H9 (cell line): ENCODE measurements at regions not wholly inside any gene's neighbourhood (a gene's known extent, or its start where the extent isn't known, plus 50 kb on each side); places are given as distances from the start of the nearest gene placed in this dataset.

Experiments
- DNase-seq: peaks from one replicate; pipeline ENCODE4 v3.0.0-alpha.2; 2017
- H2AFZ ChIP-seq: one replicate; pipeline ENCODE4 v1.6.1; 2013; ENCODE audit warnings: mild to moderate bottlenecking, low read length, control low read depth, moderate library complexity
- H2AK5ac ChIP-seq: 2 replicates; pipeline ENCODE4 v1.6.1; 2013; ENCODE audit warnings: low read length, control low read depth, mixed read lengths; ENCODE audit not compliant: insufficient read length
- H2BK120ac ChIP-seq: one replicate; pipeline ENCODE4 v1.6.1; 2013; ENCODE audit warnings: low read depth, mild to moderate bottlenecking, low read length, control low read depth, inconsistent platforms; ENCODE audit not compliant: poor library complexity, severe bottlenecking
- H2BK12ac ChIP-seq: 2 replicates; pipeline ENCODE4 v1.6.1; 2013; ENCODE audit warnings: low read length, control low read depth, mixed read lengths, low read depth; ENCODE audit not compliant: insufficient read length
- H2BK15ac ChIP-seq: 2 replicates; pipeline ENCODE4 v1.6.1; 2013; ENCODE audit warnings: low read depth, low read length, control low read depth
- H2BK20ac ChIP-seq: one replicate; pipeline ENCODE4 v1.6.1; 2013; ENCODE audit warnings: low read depth, mild to moderate bottlenecking, low read length, control low read depth, inconsistent platforms; ENCODE audit not compliant: poor library complexity, severe bottlenecking
- H2BK5ac ChIP-seq: 2 replicates; pipeline ENCODE4 v1.6.1; 2013; ENCODE audit warnings: low read length, control low read depth, mixed read lengths; ENCODE audit not compliant: insufficient read length
- H3K14ac ChIP-seq: 2 replicates; pipeline ENCODE4 v1.6.1; 2013; ENCODE audit warnings: low read length, control low read depth; ENCODE audit not compliant: insufficient read depth
- H3K18ac ChIP-seq: 2 replicates; pipeline ENCODE4 v1.6.1; 2013; ENCODE audit warnings: low read depth, mild to moderate bottlenecking, mixed read lengths, low read length, control low read depth; ENCODE audit not compliant: insufficient read length
- H3K23ac ChIP-seq: 2 replicates; pipeline ENCODE4 v1.6.1; 2013; ENCODE audit warnings: low read length, control low read depth, mixed read lengths, low read depth; ENCODE audit not compliant: insufficient read length
- H3K23me2 ChIP-seq: 2 replicates; pipeline ENCODE4 v1.6.1; 2013; ENCODE audit warnings: low read depth, mild to moderate bottlenecking, mixed read lengths, low read length, control low read depth; ENCODE audit not compliant: insufficient read length, poor library complexity, severe bottlenecking
- H3K27ac ChIP-seq: 2 replicates; pipeline ENCODE4 v1.5.1; 2013; ENCODE audit warnings: low read length, control low read depth, mixed read lengths, low read depth; ENCODE audit not compliant: insufficient read length
- H3K27me3 ChIP-seq: 2 replicates; pipeline ENCODE4 v1.6.1; 2013; ENCODE audit warnings: low read length, control low read depth, inconsistent platforms; ENCODE audit not compliant: insufficient read depth
- H3K4ac ChIP-seq: 2 replicates; pipeline ENCODE4 v1.6.1; 2013; ENCODE audit warnings: low read depth, mild to moderate bottlenecking, control low read depth, inconsistent platforms, low read length, moderate library complexity
- H3K4me1 ChIP-seq: 2 replicates; pipeline ENCODE4 v1.6.1; 2013; ENCODE audit warnings: low read length, control low read depth, inconsistent platforms; ENCODE audit not compliant: insufficient read depth
- H3K4me2 ChIP-seq: 2 replicates; pipeline ENCODE4 v1.6.1; 2013; ENCODE audit warnings: low read length, control low read depth, mixed read lengths; ENCODE audit not compliant: insufficient read length, insufficient read depth
- H3K56ac ChIP-seq: 2 replicates; pipeline ENCODE4 v1.6.1; 2013; ENCODE audit warnings: low read depth, mild to moderate bottlenecking, mixed read lengths, low read length, control low read depth; ENCODE audit not compliant: insufficient read length
- H3K79me1 ChIP-seq: 2 replicates; pipeline ENCODE4 v1.6.1; 2013; ENCODE audit warnings: low read depth, mild to moderate bottlenecking, moderate library complexity, low read length, control low read depth, inconsistent platforms; ENCODE audit not compliant: insufficient read depth, poor library complexity, severe bottlenecking
- H3K79me2 ChIP-seq: 2 replicates; pipeline ENCODE4 v1.6.1; 2013; ENCODE audit warnings: low read length, control low read depth, inconsistent platforms; ENCODE audit not compliant: insufficient read depth
- H3K9ac ChIP-seq: 2 replicates; pipeline ENCODE4 v1.6.1; 2013; ENCODE audit warnings: low read length, control low read depth, mixed read lengths; ENCODE audit not compliant: insufficient read length; ENCODE audit errors: extremely low read depth
- H3K9me3 ChIP-seq: one replicate; pipeline ENCODE4 v1.6.1; 2013; ENCODE audit warnings: low read depth, low read length, inconsistent platforms; ENCODE audit not compliant: control insufficient read depth
- H3T11ph ChIP-seq: one replicate; pipeline ENCODE4 v1.6.1; 2013; ENCODE audit warnings: mild to moderate bottlenecking, low read length, control low read depth, inconsistent platforms
- H4K20me1 ChIP-seq: one replicate; pipeline ENCODE4 v1.6.1; 2013; ENCODE audit not compliant: control insufficient read depth, insufficient read length, insufficient read depth
- H4K5ac ChIP-seq: 2 replicates; pipeline ENCODE4 v1.6.1; 2013; ENCODE audit warnings: low read depth, mild to moderate bottlenecking, mixed read lengths, low read length, control low read depth; ENCODE audit not compliant: insufficient read length
- H4K8ac ChIP-seq: replicated peaks from 2 replicates; pipeline ENCODE4 v1.6.1; 2013; ENCODE audit warnings: low read length, control low read depth, mixed read lengths, low read depth; ENCODE audit not compliant: insufficient read length
- H4K91ac ChIP-seq: 2 replicates; pipeline ENCODE4 v1.6.1; 2013; ENCODE audit warnings: low read depth, mild to moderate bottlenecking, moderate library complexity, mixed read lengths, low read length, control low read depth; ENCODE audit not compliant: insufficient read length
- H3K27ac Mint-ChIP-seq, 3 experiments: 2 replicates in 2 of 3; 3 replicates in 1 of 3; pipeline ENCODE4 v1.8.0; 2020 to 2021; ENCODE audit warnings: mixed read lengths in 3 of 3, mild to moderate bottlenecking in 1 of 3, moderate library complexity in 1 of 3
- H3K27me3 Mint-ChIP-seq: 2 replicates; pipeline ENCODE4 v1.8.0; 2021; ENCODE audit warnings: low read depth, mild to moderate bottlenecking, moderate library complexity, mixed read lengths
- H3K36me3 Mint-ChIP-seq, 3 experiments: 2 replicates in 2 of 3; 3 replicates in 1 of 3; pipeline ENCODE4 v1.8.0; 2020 to 2021; ENCODE audit warnings: low read depth in 3 of 3, mixed read lengths in 3 of 3; ENCODE audit not compliant: insufficient read depth in 1 of 3
- H3K4me1 Mint-ChIP-seq, 2 experiments: 2 replicates each; pipeline ENCODE4 v1.8.0; 2020; ENCODE audit warnings: mixed read lengths in 2 of 2
- H3K4me3 Mint-ChIP-seq, 2 experiments: 2 replicates in 1 of 2; 3 replicates in 1 of 2; pipeline ENCODE4 v1.8.0; 2020 to 2021; ENCODE audit warnings: mild to moderate bottlenecking in 2 of 2, mixed read lengths in 2 of 2, moderate library complexity in 1 of 2
- H3K9me3 Mint-ChIP-seq, 2 experiments: 2 replicates in 1 of 2; 3 replicates in 1 of 2; pipeline ENCODE4 v1.8.0; 2020; ENCODE audit warnings: mild to moderate bottlenecking in 2 of 2, mixed read lengths in 2 of 2, moderate library complexity in 1 of 2
- CTCF ChIP-seq: fragments of 200-600 bp; sonication (generic); conservative IDR thresholded peaks from 3 replicates; pipeline ENCODE4 v1.8.0; 2021; ENCODE audit warnings: antibody characterized with exemption, mild to moderate bottlenecking
- WGBS: extraction: QIAGEN DNeasy Blood & Tissue Kit; methylation state at CpG from one replicate; pipeline ENCODE4 v1.1.7; 2013; ENCODE audit warnings: missing lambda C conversion rate, low lambda C conversion rate, mixed read lengths; ENCODE audit not compliant: insufficient read length; ENCODE audit errors: extremely low coverage; 5-methylcytosine and 5-hydroxymethylcytosine counted together

GRCh38 chr7:79855172-79855571 is 279.5 kb upstream of the GNAI1 start:
- Histone ChIP-seq H2AFZ (no peak overlapping the region), H3K56ac (no peak overlapping the region), H4K20me1 (no peaks in the 10 kb centered on the region), H2BK12ac (no peak overlapping the region), H2AK5ac (no peak overlapping the region), H3K23ac (no peak overlapping the region), H3K4ac (no peak overlapping the region), H2BK20ac (no peak overlapping the region), H3K4me1 (no peaks in the 10 kb centered on the region), H3K27ac (no peak overlapping the region), H3K9me3 (no peaks in the 10 kb centered on the region), H3K4me2 (no peak overlapping the region), H3K79me2 (no peaks in the 10 kb centered on the region), H4K91ac (no peak overlapping the region), H2BK15ac (no peak overlapping the region), H4K8ac (no peak overlapping the region), H3K23me2 (no peaks in the 10 kb centered on the region), H3K9ac (no peak overlapping the region), H3T11ph (no peak overlapping the region), H3K27me3 (no peaks in the 10 kb centered on the region), H3K14ac (no peak overlapping the region), H2BK5ac (no peak overlapping the region), H3K79me1 (no peaks in the 10 kb centered on the region), H4K5ac (no peak overlapping the region), H3K18ac (no peak overlapping the region), H2BK120ac (no peak overlapping the region)
- Mint-ChIP-seq H3K27me3 (no peaks in the 10 kb centered on the region; the same call in 1 of the 2 replicates), H3K27ac (no peak overlapping the region), H3K4me3 (no peak overlapping the region), H3K4me1 (no peaks in the 10 kb centered on the region), H3K9me3 (no peaks in the 10 kb centered on the region), H3K36me3 (no peaks in the 10 kb centered on the region)
- no CpG with 5 or more reads among the region's 1 CpG for WGBS
- TF ChIP-seq CTCF: no peak
- no peak for DNase-seq
